ENCODE measurements at regions not wholly inside any gene's neighbourhood (a gene's known extent, or its start where the extent isn't known, plus 50 kb on each side); places are given as distances from the start of the nearest gene placed in this dataset.

- Histone ChIP-seq H3K27me3 (ENCODE audit: insufficient read depth, low read length) (no peaks in the 10 kb centered on the region), H3K4me1 (ENCODE audit: control insufficient read depth in 1 of 2, insufficient read depth in 2 of 2, low read length in 2 of 2) (no peaks in the 10 kb centered on the region), H3K27ac (ENCODE audit: low read depth, low read length) (no peak overlapping the region), H4K20me1 (ENCODE audit: insufficient read depth) (no peaks in the 10 kb centered on the region), H3K4me2 (ENCODE audit: low read length) (no peak overlapping the region), H3K9ac (ENCODE audit: low read length) (no peak overlapping the region), H2AFZ (ENCODE audit: low read depth, low read length, poor library complexity, severe bottlenecking) (no peak overlapping the region), H3K4me3 (replicated peaks in 1 of 2; ENCODE audit: low read depth in 1 of 2, low read length in 2 of 2) (no peak overlapping the region), H3K36me3 (ENCODE audit: control insufficient read depth in 1 of 2, insufficient read depth in 2 of 2, low read length in 2 of 2) (no peaks in the 10 kb centered on the region), H3K9me2 (ENCODE audit: insufficient read depth) (no peaks in the 10 kb centered on the region), H3K9me3 (ENCODE audit: control insufficient read depth in 1 of 2, insufficient read depth in 1 of 2, low read depth in 1 of 2, low read length in 2 of 2) (peaks cover 5 to 14% of the 10 kb centered on the region in 2 experiments; a peak in 2 of 4 replicates), H3K79me2 (ENCODE audit: insufficient read depth, low read length) (no peaks in the 10 kb centered on the region)
- no peak for TF ChIP-seq POLR2AphosphoS5 (IDR thresholded peaks at IDR 0.05; ENCODE audit: low read depth, low read length)
- no peak for TF ChIP-seq ZFX (IDR thresholded peaks at IDR 0.05)
- no peak for TF ChIP-seq ATF3 (IDR thresholded peaks at IDR 0.05)
- no peak for TF ChIP-seq ZBTB33 (IDR thresholded peaks at IDR 0.05; ENCODE audit: extremely low read depth, insufficient replicate concordance, low read length)
- TF ChIP-seq CEBPB (IDR thresholded peaks at IDR 0.05; ENCODE audit: low read depth): no peak
- TF ChIP-seq TCF7L2 (IDR thresholded peaks at IDR 0.05; ENCODE audit: borderline replicate concordance, extremely low read depth, insufficient read depth, insufficient read length): no peak
- no peak for TF ChIP-seq CBX3 (IDR thresholded peaks at IDR 0.05; ENCODE audit: low read depth)
- TF ChIP-seq SRF (IDR thresholded peaks at IDR 0.05; ENCODE audit: low read depth): no peak
- TF ChIP-seq SIN3A (IDR thresholded peaks at IDR 0.05; ENCODE audit: low read depth): no peak
- TF ChIP-seq EGR1 (IDR thresholded peaks at IDR 0.05; ENCODE audit: low read depth): no peak
- TF ChIP-seq EZH2phosphoT487 (IDR thresholded peaks at IDR 0.05; ENCODE audit: borderline replicate concordance): no peak
- no peak for TF ChIP-seq FOSL1 (IDR thresholded peaks at IDR 0.05; ENCODE audit: low read depth)
- no peak for TF ChIP-seq ELF1 (IDR thresholded peaks at IDR 0.05; ENCODE audit: borderline replicate concordance, low read depth)
- no peak for TF ChIP-seq REST (IDR thresholded peaks at IDR 0.05; ENCODE audit: low read depth)
- no peak for TF ChIP-seq ZNF274 (IDR thresholded peaks at IDR 0.05; ENCODE audit: low read depth, low read length)
- no peak for TF ChIP-seq JUND (IDR thresholded peaks at IDR 0.05)
- intact Hi-C loops (cut with micrococcal nuclease): no loop called here
- BruUV-seq (replicated peaks): no TSS peak
- POLR2A ChIA-PET: no interaction called here
- DNase-seq (ENCODE audit: low read depth, low spot score) (no peak), ATAC-seq (no peak)
- RAD21 ChIA-PET (ENCODE audit: low non-redundant PET in 1 of 2, low total read pairs in 2 of 2, uncharacterized antibody in 2 of 2, unreplicated experiment in 2 of 2): no interaction called here
- CTCF ChIA-PET: no interaction called here
Observed at GRCh38 chr13:37349916-37350315, 244.5 kb upstream of the CSNK1A1L start.

Data from HCT116 (cell line).